HL-60 (cell line): ENCODE measurements at regions not wholly inside any gene's neighbourhood (a gene's known extent, or its start where the extent isn't known, plus 50 kb on each side); places are given as distances from the start of the nearest gene placed in this dataset.

ENCODE experiments used
- CTCF ChIP-seq: IDR thresholded peaks from one replicate; pipeline ENCODE4 v1.5.1; 2011; ENCODE audit warnings: low read length, control low read depth, inconsistent platforms; ENCODE audit not compliant: insufficient read depth
- POLR2AphosphoS5 ChIP-seq: IDR thresholded peaks from 2 replicates; pipeline ENCODE4 v1.6.1; 2012; ENCODE audit warnings: low read depth

GRCh38 chr7:46396481-46396880 lies 475.4 kb upstream of the IGFBP3 start:
- TF ChIP-seq CTCF (no peak), POLR2AphosphoS5 (no peak)
